ENCODE measurements at regions not wholly inside any gene's neighbourhood (a gene's known extent, or its start where the extent isn't known, plus 50 kb on each side); places are given as distances from the start of the nearest gene placed in this dataset.

DNA sequence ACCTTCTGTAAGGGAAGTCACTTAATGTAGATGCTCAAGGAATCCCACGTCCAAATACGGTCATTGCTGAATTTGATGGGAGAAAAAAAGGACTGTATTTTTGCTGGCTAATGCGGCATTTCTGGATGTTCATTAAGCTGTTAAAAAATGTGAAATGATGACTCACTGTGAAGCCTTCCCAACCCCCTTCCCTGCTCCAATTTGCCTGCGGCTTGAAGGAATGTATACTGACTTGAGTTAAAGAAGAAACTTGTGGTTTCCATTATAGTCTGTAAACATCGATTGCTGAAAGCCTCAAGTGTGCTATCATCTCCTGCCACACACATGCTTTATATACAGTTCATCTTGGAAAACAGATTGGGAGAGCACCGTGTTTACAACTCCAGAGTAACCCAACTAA is 249.1 kb upstream of the JAG1 start:
- Histone ChIP-seq H3K36me3 (no peaks in the 10 kb centered on the region), H3K9me3 (no peaks in the 10 kb centered on the region), H3K4me1 (no peaks in the 10 kb centered on the region), H3K4me3 (no peak overlapping the region), H3K27me3 (ENCODE audit: low read depth) (no peaks in the 10 kb centered on the region), H3K27ac (no peak overlapping the region)
- no peak for ATAC-seq
- TF ChIP-seq, protein P1, sequence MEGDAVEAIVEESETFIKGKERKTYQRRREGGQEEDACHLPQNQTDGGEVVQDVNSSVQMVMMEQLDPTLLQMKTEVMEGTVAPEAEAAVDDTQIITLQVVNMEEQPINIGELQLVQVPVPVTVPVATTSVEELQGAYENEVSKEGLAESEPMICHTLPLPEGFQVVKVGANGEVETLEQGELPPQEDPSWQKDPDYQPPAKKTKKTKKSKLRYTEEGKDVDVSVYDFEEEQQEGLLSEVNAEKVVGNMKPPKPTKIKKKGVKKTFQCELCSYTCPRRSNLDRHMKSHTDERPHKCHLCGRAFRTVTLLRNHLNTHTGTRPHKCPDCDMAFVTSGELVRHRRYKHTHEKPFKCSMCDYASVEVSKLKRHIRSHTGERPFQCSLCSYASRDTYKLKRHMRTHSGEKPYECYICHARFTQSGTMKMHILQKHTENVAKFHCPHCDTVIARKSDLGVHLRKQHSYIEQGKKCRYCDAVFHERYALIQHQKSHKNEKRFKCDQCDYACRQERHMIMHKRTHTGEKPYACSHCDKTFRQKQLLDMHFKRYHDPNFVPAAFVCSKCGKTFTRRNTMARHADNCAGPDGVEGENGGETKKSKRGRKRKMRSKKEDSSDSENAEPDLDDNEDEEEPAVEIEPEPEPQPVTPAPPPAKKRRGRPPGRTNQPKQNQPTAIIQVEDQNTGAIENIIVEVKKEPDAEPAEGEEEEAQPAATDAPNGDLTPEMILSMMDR (IDR thresholded peaks at IDR 0.05) = no peak
- DNase-seq = no peak
- intact Hi-C loops (cut with DNase I) = no loop called here

- Histone ChIP-seq H3K36me3 (no peaks in the 10 kb centered on the region), H3K4me1 (peaks cover 5% of the 10 kb centered on the region), H3K9me3 (no peaks in the 10 kb centered on the region), H3K27ac (no peak overlapping the region), H3K27me3 (ENCODE audit: low read depth) (no peaks in the 10 kb centered on the region), H3K4me3 (no peak overlapping the region)
- ATAC-seq = peak; percentile 37 to 59
- TF ChIP-seq, protein P1 (IDR thresholded peaks at IDR 0.05) = no peak
- intact Hi-C loops (cut with DNase I) = no loop called here
- no peak for DNase-seq
These were observed 250.9 kb upstream of the JAG1 start for GRCh38 chr20:10924644-10925201.

DNA sequence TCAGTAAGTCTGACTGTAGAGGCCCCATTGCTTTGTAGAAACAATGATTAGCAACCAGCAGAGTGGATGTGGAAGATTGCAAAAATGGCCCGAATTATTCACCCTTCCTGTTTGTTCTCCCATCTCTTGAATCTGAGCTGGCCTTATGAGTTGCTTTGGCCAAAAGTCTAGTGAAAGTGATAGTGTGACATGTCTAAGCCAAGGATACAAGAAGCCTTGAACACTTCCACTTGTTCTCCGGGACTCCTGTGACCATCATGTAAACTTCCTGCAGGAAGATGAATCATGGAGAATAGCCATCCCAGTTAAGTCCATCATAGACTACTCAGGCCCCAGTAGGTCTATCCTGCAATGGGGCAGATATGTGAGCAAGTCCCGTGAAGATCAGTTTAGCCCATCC is 252.0 kb upstream of the JAG1 start:
- no peaks in the 10 kb centered on the region for H3K36me3 ChIP-seq
- no peaks in the 10 kb centered on the region for H3K9me3 ChIP-seq
- ATAC-seq = no peak
- H3K27me3 ChIP-seq (ENCODE audit: low read depth) = no peaks in the 10 kb centered on the region
- TF ChIP-seq, protein P1 (IDR thresholded peaks at IDR 0.05) = no peak
- no peak for DNase-seq
- H3K4me3 ChIP-seq = no peak overlapping the region
- H3K4me1 ChIP-seq = peaks cover 5% of the 10 kb centered on the region
- intact Hi-C loops (cut with DNase I) = no loop called here
- no peak overlapping the region for H3K27ac ChIP-seq

- ATAC-seq (no peak), DNase-seq (no peak)
- Histone ChIP-seq H3K27me3 (ENCODE audit: low read depth) (no peaks in the 10 kb centered on the region), H3K9me3 (no peaks in the 10 kb centered on the region), H3K36me3 (no peaks in the 10 kb centered on the region), H3K27ac (no peak overlapping the region), H3K4me1 (peaks cover 5% of the 10 kb centered on the region), H3K4me3 (no peak overlapping the region)
- intact Hi-C loops (cut with DNase I) = no loop called here
- TF ChIP-seq, protein P1 (IDR thresholded peaks at IDR 0.05) = no peak
These were observed 253.3 kb upstream of the JAG1 start for GRCh38 chr20:10927011-10927583.

- intact Hi-C loops (cut with DNase I) = no loop called here
- ATAC-seq = no peak
- Histone ChIP-seq H3K27ac (peak overlapping the region; percentile 31), H3K36me3 (no peaks in the 10 kb centered on the region), H3K4me3 (no peak overlapping the region), H3K4me1 (peaks cover 5% of the 10 kb centered on the region), H3K27me3 (ENCODE audit: low read depth) (no peaks in the 10 kb centered on the region), H3K9me3 (no peaks in the 10 kb centered on the region)
- DNase-seq = no peak
- TF ChIP-seq, protein P1 (IDR thresholded peaks at IDR 0.05) = no peak
These were observed 254.4 kb upstream of the JAG1 start for GRCh38 chr20:10927936-10928840.
